A673 (cell line): ENCODE measurements at regions not wholly inside any gene's neighbourhood (a gene's known extent, or its start where the extent isn't known, plus 50 kb on each side); places are given as distances from the start of the nearest gene placed in this dataset.

ENCODE experiments used
- EZH2 ChIP-seq: fragments of 200-600 bp; sonication (generic); IDR thresholded peaks from 2 replicates; pipeline ENCODE4 v1.6.1; 2017; ENCODE audit warnings: borderline replicate concordance, low read depth, mild to moderate bottlenecking, mixed read lengths, antibody characterized with exemption, low read length; ENCODE audit not compliant: poor library complexity, severe bottlenecking
- TF ChIP-seq, protein P1 (sequence below): fragments of 300-800, 200-600 bp; sonication (generic); conservative IDR thresholded peaks from 2 replicates; pipeline ENCODE4 v1.5.1; 2017; ENCODE audit warnings: low read depth, mild to moderate bottlenecking, antibody characterized with exemption, low read length, moderate library complexity, mixed read lengths

DNA sequence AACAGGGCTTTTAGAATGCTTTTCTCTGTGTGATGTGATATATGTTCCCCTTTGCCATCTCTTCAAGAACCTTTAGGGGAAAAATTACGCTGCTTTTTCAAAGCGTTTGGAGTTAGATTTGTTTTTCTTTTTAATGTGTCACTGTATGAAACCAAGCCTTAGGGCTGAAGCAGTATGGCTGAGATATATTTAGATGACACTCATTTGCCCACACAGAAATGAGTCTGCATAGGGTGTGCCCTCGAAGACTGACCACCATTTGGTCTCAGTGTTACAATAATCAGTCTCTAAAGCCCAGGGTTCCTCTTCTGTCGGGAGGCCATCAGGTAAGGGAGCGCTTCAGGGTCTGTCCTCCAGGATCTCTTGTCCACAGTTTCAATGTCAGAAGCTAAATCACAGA lies 213.0 kb upstream of the NCAM1 start:
- TF ChIP-seq EZH2: no peak
- TF ChIP-seq, protein P1, sequence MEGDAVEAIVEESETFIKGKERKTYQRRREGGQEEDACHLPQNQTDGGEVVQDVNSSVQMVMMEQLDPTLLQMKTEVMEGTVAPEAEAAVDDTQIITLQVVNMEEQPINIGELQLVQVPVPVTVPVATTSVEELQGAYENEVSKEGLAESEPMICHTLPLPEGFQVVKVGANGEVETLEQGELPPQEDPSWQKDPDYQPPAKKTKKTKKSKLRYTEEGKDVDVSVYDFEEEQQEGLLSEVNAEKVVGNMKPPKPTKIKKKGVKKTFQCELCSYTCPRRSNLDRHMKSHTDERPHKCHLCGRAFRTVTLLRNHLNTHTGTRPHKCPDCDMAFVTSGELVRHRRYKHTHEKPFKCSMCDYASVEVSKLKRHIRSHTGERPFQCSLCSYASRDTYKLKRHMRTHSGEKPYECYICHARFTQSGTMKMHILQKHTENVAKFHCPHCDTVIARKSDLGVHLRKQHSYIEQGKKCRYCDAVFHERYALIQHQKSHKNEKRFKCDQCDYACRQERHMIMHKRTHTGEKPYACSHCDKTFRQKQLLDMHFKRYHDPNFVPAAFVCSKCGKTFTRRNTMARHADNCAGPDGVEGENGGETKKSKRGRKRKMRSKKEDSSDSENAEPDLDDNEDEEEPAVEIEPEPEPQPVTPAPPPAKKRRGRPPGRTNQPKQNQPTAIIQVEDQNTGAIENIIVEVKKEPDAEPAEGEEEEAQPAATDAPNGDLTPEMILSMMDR: no peak
